Activated CD4-positive, alpha-beta T cell treated with anti-CD3 and anti-CD28 coated beads, Interleukin-2, amount 50 U/mL, for 48 hours (primary cell): ENCODE measurements at regions not wholly inside any gene's neighbourhood (a gene's known extent, or its start where the extent isn't known, plus 50 kb on each side); places are given as distances from the start of the nearest gene placed in this dataset.
"Not testable (repeated sequence)": the region's sequence is repeated elsewhere in the genome, so short reads cannot be mapped to it uniquely, and the experiment has no call there.

Source experiments
- DNase-seq, 2 experiments: peaks; one replicate each; pipeline ENCODE4 v3.0.0-alpha.2; 2020

- DNase-seq = peak; percentile 27 to 38
These were observed 205.6 kb upstream of the PRSS58 start for GRCh38 chr7:142463401-142463850.

GRCh38 chr7:142461437-142461836 lies 203.6 kb upstream of the PRSS58 start:
- DNase-seq = no peak

GRCh38 chr7:142460402-142461117 lies 202.7 kb upstream of the PRSS58 start:
- no peak for DNase-seq

GRCh38 chr7:142459551-142459963 lies 201.7 kb upstream of the PRSS58 start:
- DNase-seq = peak in 1 of 2 experiments; percentile 28

- no peak for DNase-seq
These were observed 199.4 kb upstream of the PRSS58 start for GRCh38 chr7:142457146-142457703.

DNA sequence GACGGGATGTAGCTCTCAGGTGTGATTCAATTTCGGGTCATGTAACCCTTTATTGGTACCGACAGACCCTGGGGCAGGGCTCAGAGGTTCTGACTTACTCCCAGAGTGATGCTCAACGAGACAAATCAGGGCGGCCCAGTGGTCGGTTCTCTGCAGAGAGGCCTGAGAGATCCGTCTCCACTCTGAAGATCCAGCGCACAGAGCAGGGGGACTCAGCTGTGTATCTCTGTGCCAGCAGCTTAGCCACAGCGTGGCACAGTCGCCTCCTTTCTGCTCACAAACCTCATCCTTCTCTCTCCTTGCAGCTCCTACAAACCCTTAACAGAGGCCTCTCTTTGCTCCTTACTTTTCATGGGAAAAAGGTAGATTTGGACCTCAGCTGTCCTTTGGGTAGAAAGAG lies 197.5 kb upstream of the PRSS58 start:
- DNase-seq = no peak

DNA sequence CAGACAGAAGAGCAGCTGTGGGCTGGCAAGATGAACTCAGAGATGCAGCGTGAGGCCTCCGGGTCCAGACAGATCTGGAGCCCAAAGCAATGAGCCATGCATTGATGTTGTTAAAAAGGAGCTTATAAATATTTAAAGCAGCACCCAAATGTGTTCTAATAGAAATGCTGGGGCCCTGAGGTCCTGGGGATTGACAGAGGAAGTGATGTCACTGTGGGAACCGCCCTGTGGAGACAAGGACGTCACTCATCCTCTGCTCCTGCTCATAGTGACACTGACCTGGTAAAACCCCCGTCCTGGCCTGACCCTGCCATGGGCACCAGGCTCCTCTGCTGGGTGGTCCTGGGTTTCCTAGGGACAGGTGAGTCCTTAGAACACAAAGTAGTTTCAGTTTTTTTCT lies 197.0 kb upstream of the PRSS58 start:
- peak in 1 of 2 experiments; percentile 41 for DNase-seq

- no peak for DNase-seq
These were observed 194.9 kb upstream of the PRSS58 start for GRCh38 chr7:142452791-142453190.

GRCh38 chr7:142451817-142452216 lies 194.0 kb upstream of the PRSS58 start:
- no peak for DNase-seq

DNA sequence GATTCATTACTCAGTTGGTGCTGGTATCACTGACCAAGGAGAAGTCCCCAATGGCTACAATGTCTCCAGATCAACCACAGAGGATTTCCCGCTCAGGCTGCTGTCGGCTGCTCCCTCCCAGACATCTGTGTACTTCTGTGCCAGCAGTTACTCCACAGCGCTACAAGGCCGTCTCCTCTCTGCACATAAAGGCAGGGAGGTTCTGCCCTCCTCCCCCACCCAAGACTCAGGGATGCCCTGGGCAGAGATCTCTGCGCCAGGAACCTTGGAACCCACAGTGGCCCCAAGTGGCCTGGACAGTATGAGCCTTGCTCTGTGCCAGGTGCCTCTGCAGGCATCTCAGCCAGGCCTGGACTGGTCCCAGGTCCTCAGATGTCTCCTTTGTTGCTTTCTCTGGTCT lies 193.4 kb upstream of the PRSS58 start:
- DNase-seq = no peak

GRCh38 chr7:142450695-142451094 lies 192.8 kb upstream of the PRSS58 start:
- no peak for DNase-seq

DNA sequence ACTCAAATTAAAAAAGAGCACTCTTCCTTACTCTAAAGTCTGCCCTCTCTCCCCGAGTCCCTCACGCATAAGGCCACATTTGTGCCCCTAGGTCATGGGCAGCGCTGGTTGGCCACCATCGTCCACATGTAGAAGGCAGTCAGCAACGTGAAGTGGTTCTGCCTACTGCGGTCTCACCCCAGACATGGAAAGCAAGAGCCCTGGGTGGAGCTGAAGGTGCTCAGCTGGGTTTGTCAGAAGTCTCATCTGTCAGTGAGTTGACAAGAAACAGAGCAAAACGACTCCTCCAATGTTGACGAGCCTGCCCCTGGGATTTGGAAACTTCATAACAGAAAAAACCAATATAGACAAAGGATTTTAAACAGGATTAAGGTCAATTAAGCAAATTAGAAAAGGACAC lies 192.3 kb upstream of the PRSS58 start:
- DNase-seq = no peak

GRCh38 chr7:142448857-142449256 lies 191.0 kb upstream of the PRSS58 start:
- not testable (repeated sequence) for DNase-seq

DNA sequence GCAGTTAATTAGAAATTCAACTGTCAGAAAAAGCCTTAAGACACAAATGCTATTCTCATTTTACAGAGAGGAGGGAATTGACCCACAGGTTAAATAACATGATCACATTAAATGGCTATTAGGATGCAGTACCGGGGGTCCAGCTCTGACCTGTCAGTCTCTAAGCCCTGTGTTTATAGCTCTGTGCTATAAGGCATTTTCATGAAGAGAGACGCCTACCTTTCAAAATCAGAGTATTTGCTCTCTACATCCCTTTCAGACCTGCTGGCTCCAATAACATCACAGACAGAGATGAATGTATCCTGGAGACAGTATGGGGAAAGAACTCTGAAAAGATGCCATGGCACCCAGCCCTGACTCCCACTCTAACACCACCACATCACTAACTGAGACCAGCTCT lies 189.9 kb upstream of the PRSS58 start:
- no peak for DNase-seq

DNA sequence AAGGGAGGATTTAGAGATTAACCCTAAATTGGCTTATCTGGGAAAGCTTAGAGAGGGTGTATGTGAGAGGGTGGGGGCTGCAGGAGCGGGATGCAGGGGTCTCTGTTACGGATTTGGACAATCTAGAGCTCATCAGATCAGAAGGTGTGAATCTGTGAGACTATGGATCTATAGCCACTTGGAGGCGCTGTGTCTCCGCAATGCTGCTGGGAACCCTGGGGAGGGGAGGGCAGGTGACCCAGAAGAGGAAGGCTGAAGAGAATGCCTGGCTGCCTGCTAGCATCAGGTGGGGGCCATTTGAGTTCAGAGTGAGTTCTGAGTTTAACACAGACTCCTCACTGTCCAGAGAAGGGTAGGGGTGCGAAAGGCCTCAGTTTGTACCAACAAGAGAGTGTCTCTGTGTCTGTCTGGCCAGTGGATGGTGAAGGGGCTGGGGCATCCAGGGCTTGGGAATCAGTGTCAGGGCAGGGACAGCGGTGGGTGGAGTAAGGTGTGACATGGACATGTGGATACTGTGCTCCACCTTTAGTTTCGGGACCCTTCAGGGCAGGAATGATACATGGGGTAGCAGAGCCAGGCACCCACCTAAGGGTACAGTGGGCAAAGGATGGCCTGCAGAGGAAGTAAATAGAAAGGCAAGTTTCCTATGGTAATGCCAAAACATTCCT lies 187.3 kb upstream of the PRSS58 start:
- DNase-seq = peak; percentile 40 to 49

GRCh38 chr7:142443216-142444010 lies 185.6 kb upstream of the PRSS58 start:
- no peak for DNase-seq

GRCh38 chr7:142442396-142442795 lies 184.5 kb upstream of the PRSS58 start:
- DNase-seq = no peak

DNA sequence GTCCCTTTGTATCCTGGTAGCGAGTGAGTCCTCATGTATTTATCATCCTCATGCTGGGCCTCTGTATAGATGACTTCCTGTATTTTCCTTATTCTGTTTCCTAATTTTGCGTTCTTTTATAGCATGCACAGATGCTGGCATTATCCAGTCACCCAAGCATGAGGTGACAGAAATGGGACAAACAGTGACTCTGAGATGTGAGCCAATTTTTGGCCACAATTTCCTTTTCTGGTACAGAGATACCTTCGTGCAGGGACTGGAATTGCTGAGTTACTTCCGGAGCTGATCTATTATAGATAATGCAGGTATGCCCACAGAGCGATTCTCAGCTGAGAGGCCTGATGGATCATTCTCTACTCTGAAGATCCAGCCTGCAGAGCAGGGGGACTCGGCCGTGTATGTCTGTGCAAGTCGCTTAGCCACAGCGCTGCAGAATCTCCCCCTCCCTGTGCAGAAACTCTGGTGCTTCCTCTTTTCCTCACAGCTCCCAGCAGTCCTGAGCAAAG lies 183.1 kb upstream of the PRSS58 start:
- DNase-seq = no peak

DNA sequence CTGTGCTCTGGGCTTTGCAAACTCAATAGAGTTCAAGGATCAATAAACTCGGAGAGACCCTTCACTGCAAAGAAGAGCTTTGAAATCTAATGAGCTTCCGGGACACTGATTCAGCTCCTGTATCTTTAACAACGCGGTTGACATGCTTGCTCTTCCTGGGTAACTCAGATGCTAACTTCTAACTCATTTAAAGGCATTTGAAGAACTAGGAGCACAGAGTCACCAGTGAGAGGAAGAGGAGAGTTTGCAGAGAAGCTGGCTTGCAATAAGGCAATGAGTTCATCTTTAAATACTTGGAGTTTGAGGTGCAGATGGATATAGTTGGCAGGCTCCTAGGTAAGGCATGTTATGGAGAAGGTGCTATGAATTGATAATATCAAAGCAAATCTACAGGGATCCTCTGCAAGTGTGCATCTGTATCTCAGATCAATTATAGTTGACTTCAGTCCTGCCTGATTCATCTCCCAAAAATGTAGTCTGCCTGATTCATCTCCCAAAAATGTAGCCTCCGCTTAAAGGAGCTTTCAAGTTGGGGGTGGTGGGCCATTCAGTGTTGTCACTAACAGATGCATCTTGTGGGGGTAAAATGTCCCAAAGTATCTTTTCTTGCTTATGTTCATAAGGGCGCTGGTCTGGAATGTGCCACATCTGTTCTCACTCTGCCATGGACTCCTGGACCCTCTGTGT lies 182.5 kb upstream of the PRSS58 start:
- DNase-seq = no peak

DNA sequence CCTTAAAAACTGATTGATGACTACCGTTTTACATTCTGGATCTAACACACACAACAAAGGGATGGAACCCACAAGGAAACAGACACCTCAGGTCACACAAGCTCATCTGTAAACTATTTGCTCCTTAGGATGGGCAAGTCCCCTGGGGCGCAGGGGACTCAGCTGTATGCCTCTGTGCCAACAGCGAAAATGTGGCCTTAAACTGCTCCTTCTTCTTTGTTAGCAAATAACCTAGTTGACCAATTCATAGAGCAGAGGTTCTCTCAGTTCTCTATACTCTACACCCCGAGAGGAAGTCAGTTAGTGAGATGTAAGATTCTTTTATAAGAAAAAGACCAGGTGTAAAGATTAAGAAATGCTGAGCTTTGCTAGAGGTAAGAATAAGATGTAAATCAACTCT lies 181.9 kb upstream of the PRSS58 start:
- no peak for DNase-seq

GRCh38 chr7:142438923-142439515 lies 181.2 kb upstream of the PRSS58 start:
- no peak for DNase-seq
